GM12801 (cell line): ENCODE measurements at regions not wholly inside any gene's neighbourhood (a gene's known extent, or its start where the extent isn't known, plus 50 kb on each side); places are given as distances from the start of the nearest gene placed in this dataset.

ENCODE experiments used
- TF ChIP-seq, protein P1 (sequence below): IDR thresholded peaks from one replicate; pipeline ENCODE4 v1.5.1; 2011; ENCODE audit warnings: control low read depth; ENCODE audit not compliant: insufficient read length; ENCODE audit errors: extremely low read depth

DNA sequence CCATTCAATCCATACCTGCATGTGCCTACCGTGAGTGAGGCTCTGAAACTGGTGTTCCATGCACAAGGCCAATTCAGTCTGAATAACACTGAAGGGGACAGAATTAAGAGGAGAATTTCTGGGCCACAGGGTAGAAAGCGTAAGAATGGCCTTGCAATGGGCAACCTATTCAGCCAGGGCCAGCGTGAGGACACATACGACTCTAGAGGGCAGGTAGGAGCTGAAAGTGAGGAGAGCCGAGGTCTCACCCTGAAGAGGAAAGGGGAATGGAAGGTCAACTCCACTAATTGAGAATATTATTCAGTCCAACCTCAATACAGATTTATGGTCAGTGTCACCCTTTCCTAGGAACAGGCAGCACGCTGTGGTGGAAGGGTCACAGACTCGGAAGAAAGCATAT, 202.2 kb downstream of the TRIML1 start:
- TF ChIP-seq, protein P1, sequence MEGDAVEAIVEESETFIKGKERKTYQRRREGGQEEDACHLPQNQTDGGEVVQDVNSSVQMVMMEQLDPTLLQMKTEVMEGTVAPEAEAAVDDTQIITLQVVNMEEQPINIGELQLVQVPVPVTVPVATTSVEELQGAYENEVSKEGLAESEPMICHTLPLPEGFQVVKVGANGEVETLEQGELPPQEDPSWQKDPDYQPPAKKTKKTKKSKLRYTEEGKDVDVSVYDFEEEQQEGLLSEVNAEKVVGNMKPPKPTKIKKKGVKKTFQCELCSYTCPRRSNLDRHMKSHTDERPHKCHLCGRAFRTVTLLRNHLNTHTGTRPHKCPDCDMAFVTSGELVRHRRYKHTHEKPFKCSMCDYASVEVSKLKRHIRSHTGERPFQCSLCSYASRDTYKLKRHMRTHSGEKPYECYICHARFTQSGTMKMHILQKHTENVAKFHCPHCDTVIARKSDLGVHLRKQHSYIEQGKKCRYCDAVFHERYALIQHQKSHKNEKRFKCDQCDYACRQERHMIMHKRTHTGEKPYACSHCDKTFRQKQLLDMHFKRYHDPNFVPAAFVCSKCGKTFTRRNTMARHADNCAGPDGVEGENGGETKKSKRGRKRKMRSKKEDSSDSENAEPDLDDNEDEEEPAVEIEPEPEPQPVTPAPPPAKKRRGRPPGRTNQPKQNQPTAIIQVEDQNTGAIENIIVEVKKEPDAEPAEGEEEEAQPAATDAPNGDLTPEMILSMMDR = no peak

DNA sequence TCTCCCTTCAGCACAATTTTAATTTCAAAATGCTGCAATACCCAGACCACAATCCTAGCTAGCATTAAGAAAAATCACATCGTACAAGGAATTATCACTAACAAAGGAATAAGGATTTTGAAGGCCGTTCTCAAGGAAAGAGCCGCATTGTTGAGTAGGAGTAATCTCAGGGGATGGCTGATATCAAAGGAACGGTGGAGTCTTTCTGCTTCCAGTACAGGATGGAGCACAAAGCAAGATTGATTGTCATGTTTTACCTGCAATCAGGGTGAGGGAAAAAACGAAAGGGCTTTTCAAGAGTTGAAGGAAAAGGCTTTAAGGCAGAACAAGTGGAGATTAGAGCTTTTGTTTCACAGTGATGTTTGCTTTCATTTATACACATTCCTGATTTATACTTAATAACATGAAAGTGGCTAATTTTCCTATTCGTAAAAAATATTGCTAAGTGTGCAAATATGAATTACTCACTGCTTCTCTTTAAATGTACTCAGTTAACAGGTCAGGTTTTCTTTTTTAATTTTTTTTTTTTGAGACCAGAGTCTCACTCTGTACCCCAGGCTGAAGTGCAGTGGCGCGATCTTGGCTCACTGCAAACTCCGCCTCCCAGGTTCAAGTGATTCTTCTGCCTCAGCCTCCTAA, 207.0 kb downstream of the TRIML1 start:
- TF ChIP-seq, protein P1 = no peak

DNA sequence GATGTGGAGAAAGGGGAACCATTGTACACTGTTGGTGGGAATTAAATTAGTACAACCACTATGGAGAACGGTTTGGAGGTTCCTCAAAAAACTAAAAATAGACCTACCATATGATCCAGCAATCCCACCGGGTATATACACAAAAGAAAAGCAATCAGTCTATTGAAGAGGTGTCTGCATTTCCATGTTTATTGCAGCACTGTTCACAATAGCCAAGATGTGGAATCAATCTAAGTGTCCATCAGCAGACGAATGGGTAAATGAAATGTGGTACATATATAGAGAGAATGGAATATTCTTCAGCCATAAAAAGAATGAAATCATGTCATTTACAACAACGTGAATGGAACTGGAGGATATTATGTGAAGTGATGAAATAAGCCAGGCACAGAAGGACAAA, 208.1 kb downstream of the TRIML1 start:
- TF ChIP-seq, protein P1 = no peak

DNA sequence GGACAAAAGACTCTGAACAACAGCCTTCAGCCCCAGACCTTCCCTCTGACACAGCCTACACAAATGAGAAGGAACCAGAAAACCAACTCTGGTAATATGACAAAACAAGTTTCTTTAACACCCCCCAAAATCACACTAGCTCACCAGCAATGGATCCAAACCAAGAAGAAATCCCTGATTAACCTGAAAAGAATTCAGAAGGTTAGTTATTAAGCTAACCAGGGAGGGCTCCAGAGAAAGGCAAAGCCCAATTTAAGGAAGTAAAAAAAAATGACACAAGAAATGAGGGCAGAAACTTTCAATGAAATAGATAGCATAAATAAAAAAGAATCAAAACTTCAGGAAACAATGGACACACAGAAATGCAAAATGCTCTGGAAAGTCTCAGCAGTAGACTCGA, 224.0 kb downstream of the TRIML1 start:
- TF ChIP-seq, protein P1 = no peak

DNA sequence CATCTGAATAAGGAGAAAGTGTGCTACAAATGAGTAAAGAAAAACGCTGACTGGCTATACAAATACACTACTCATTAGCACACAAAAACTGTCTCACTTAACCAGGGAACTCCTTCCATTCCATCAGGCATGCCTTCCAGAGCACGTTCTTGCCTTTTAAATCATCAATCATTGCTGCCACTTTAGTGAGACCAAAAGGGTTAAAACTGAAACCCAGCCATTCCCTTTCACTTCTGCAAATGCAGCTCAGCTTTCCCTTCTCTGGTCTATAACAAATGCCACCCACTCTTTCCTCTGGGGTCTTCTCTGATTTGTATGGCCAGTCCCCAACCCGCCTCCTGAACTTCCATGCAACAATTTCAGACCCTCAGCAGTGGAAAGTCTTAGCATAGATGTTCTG, 231.5 kb downstream of the TRIML1 start:
- TF ChIP-seq, protein P1 = no peak

DNA sequence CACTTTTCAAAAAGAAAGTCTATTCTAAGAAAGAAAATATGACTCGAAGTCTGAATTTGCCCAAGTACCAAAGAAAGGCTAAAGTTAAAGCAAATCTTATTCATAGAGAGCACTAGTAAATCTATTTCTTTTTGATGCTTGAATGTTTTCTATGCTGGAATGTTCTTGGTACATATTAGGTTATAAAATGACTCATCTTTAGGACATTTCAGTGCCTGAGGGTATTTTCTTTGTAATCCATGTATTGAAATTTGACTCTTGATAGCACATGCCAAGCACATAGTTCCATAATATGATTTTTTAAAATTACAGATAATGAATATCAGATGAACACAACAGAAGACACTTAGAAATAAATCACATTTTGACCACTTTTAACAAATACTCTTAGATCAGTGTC, 232.8 kb downstream of the TRIML1 start:
- TF ChIP-seq, protein P1 = no peak

DNA sequence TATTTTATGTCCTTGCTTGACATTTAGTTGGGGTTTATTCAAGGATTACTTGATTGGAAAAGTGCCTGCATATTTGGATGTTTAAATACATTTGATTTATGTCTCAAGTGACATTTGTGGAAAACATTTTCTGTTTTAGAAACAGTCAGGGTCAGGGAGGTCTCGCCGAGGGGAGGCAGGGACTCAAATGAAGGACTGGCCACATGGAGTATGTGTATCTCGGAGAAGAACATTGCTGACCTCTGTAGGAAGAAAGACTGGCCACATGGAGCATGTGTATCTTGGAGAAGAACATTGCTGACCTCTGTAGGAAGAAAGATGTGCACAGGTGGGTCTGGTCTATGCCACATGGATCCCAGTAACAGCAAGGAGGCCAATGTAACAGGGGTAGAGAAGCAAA, 233.6 kb downstream of the TRIML1 start:
- TF ChIP-seq, protein P1 = no peak
